Neural progenitor cell (in vitro differentiated cells): ENCODE measurements at regions not wholly inside any gene's neighbourhood (a gene's known extent, or its start where the extent isn't known, plus 50 kb on each side); places are given as distances from the start of the nearest gene placed in this dataset.

Source experiments
- DNase-seq: peaks from one replicate; pipeline ENCODE4 v3.0.0-alpha.2; 2016; ENCODE audit warnings: low spot score
- H2AFZ ChIP-seq: fragments of 200-600 bp; sonication (generic); replicated peaks from 2 replicates; pipeline ENCODE4 v1.6.1; 2016; ENCODE audit warnings: antibody characterized with exemption
- H3F3A ChIP-seq: fragments of 200-600 bp; sonication (generic); 2 replicates; pipeline ENCODE4 v1.6.1; 2016; ENCODE audit warnings: antibody characterized with exemption, low read depth
- H3K27ac ChIP-seq: fragments of 200-600 bp; sonication (generic); 2 replicates; pipeline ENCODE4 v1.5.1; 2016; ENCODE audit warnings: mild to moderate bottlenecking
- H3K27me3 ChIP-seq: fragments of 200-600 bp; sonication (generic); 2 replicates; pipeline ENCODE4 v1.6.1; 2016; ENCODE audit warnings: mild to moderate bottlenecking, moderate library complexity
- H3K36me3 ChIP-seq: fragments of 200-600 bp; sonication (generic); 2 replicates; pipeline ENCODE4 v1.5.1; 2016
- H3K4me1 ChIP-seq: fragments of 200-600 bp; sonication (generic); 2 replicates; pipeline ENCODE4 v1.6.1; 2016; ENCODE audit warnings: mixed run types
- H3K4me2 ChIP-seq: fragments of 200-600 bp; sonication (generic); 2 replicates; pipeline ENCODE4 v1.6.1; 2016
- H3K4me3 ChIP-seq: fragments of 200-600 bp; sonication (generic); 2 replicates; pipeline ENCODE4 v1.5.1; 2016
- H3K79me2 ChIP-seq: fragments of 200-600 bp; sonication (generic); 2 replicates; pipeline ENCODE4 v1.6.1; 2016; ENCODE audit warnings: low read depth
- H3K9ac ChIP-seq: fragments of 200-600 bp; sonication (generic); 2 replicates; pipeline ENCODE4 v1.6.1; 2016
- H3K9me3 ChIP-seq: fragments of 200-600 bp; sonication (generic); 2 replicates; pipeline ENCODE4 v1.5.1; 2016; ENCODE audit warnings: low read depth
- H4K20me1 ChIP-seq: fragments of 200-600 bp; sonication (generic); 2 replicates; pipeline ENCODE4 v1.6.1; 2016; ENCODE audit warnings: low read depth
- H3K27ac Mint-ChIP-seq: 3 replicates; pipeline ENCODE4 v1.8.0; 2021; ENCODE audit warnings: mixed read lengths
- H3K27me3 Mint-ChIP-seq: 2 replicates; pipeline ENCODE4 v1.8.0; 2022; ENCODE audit warnings: low read depth, mild to moderate bottlenecking, inconsistent platforms, moderate library complexity, mixed read lengths; ENCODE audit not compliant: insufficient read depth
- H3K36me3 Mint-ChIP-seq: 3 replicates; pipeline ENCODE4 v1.8.0; 2021; ENCODE audit warnings: mixed read lengths
- H3K4me1 Mint-ChIP-seq: 3 replicates; pipeline ENCODE4 v1.8.0; 2021; ENCODE audit warnings: mixed read lengths
- H3K4me3 Mint-ChIP-seq: 3 replicates; pipeline ENCODE4 v1.8.0; 2021; ENCODE audit warnings: mild to moderate bottlenecking, moderate library complexity, mixed read lengths
- H3K9me3 Mint-ChIP-seq: 3 replicates; pipeline ENCODE4 v1.8.0; 2020; ENCODE audit warnings: mixed read lengths
- CTCF ChIP-seq: fragments of 200-600 bp; sonication (generic); IDR thresholded peaks from 2 replicates; pipeline ENCODE4 v1.5.1; 2017; ENCODE audit warnings: antibody characterized with exemption, mild to moderate bottlenecking
- EZH2 ChIP-seq: fragments of 200-600 bp; sonication (generic); IDR thresholded peaks from 2 replicates; pipeline ENCODE4 v1.6.1; 2017; ENCODE audit warnings: antibody characterized with exemption, mild to moderate bottlenecking, moderate library complexity
- EZH2phosphoT487 ChIP-seq: fragments of 200-600 bp; sonication (generic); IDR thresholded peaks from 2 replicates; pipeline ENCODE4 v1.6.1; 2017; ENCODE audit warnings: antibody characterized with exemption

DNA sequence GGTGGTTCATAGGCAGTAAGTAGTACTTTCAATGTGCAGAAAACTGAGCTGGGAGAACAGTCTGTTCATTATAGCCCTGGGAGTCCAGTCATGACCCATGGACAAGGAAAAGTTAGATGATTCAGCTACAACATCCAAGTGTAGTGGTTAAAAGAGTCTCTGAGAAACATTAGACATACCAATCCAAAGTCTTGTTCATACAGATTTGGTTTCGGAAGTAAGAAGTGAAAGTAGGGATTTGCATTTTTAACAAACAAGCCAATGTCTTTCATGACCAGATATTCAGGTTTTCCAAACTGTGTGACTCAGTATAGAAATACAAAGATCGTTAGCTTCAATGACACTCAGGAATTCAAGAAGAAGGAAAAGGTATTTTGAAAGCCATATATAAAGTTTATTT, 345.3 kb downstream of the SLITRK1 start:
- Histone ChIP-seq H3K79me2 (no peaks in the 10 kb centered on the region), H2AFZ (no peak overlapping the region)
- no peak for DNase-seq

GRCh38 chr13:83536153-83536552, 346.1 kb downstream of the SLITRK1 start:
- Mint-ChIP-seq H3K36me3 (no peaks in the 10 kb centered on the region), H3K4me1 (no peaks in the 10 kb centered on the region), H3K9me3 (no peaks in the 10 kb centered on the region), H3K27me3 (no peaks in the 10 kb centered on the region), H3K27ac (no peak overlapping the region), H3K4me3 (no peak overlapping the region)
- Histone ChIP-seq H3F3A (no peaks in the 10 kb centered on the region), H3K4me1 (no peaks in the 10 kb centered on the region), H3K27me3 (no peaks in the 10 kb centered on the region), H3K9me3 (no peaks in the 10 kb centered on the region), H3K4me3 (no peak overlapping the region), H3K4me2 (no peak overlapping the region), H2AFZ (no peak overlapping the region), H3K9ac (no peak overlapping the region), H3K27ac (no peak overlapping the region), H3K36me3 (no peaks in the 10 kb centered on the region), H3K79me2 (no peaks in the 10 kb centered on the region), H4K20me1 (no peaks in the 10 kb centered on the region)
- TF ChIP-seq CTCF (no peak), EZH2phosphoT487 (no peak), EZH2 (no peak)
- no peak for DNase-seq

More for the DNA sequence above, 345.3 kb downstream of the SLITRK1 start:
- H3K9me3 Mint-ChIP-seq: no peaks in the 10 kb centered on the region
- no peaks in the 10 kb centered on the region for H3K27me3 Mint-ChIP-seq
- no peaks in the 10 kb centered on the region for H3K4me1 ChIP-seq
- no peak overlapping the region for H3K9ac ChIP-seq
- no peaks in the 10 kb centered on the region for H4K20me1 ChIP-seq
- no peak overlapping the region for H3K27ac Mint-ChIP-seq
- H3F3A ChIP-seq: no peaks in the 10 kb centered on the region
- no peaks in the 10 kb centered on the region for H3K36me3 Mint-ChIP-seq
- H3K4me2 ChIP-seq: no peak overlapping the region
- H3K9me3 ChIP-seq: no peaks in the 10 kb centered on the region
- H3K4me3 ChIP-seq: no peak overlapping the region
- TF ChIP-seq CTCF (no peak), EZH2 (no peak), EZH2phosphoT487 (no peak)
- no peaks in the 10 kb centered on the region for H3K27me3 ChIP-seq
- H3K27ac ChIP-seq: no peak overlapping the region
- no peaks in the 10 kb centered on the region for H3K4me1 Mint-ChIP-seq
- H3K36me3 ChIP-seq: no peaks in the 10 kb centered on the region
- H3K4me3 Mint-ChIP-seq: no peak overlapping the region

DNA sequence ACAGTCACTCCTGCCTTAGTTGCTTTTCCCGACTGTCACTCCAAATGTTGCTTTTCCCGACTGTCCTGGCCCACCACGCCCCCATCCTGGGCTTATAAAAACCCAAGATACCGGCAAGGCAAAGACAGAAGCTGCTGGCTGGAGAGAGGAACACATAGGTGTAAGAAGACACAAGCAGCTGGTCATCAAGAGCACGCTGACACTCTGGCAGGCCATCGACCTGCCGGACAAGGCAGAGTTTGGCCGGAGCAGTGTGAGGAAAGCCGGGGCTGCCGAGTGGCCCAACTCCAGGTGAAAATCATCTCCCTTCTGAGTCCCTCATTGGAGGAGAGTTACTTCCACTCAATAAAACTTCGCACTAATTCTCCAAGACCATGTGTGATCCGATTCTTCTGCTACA, 349.5 kb downstream of the SLITRK1 start:
- Histone ChIP-seq H3K27ac (no peak overlapping the region), H3K4me1 (no peaks in the 10 kb centered on the region), H3K27me3 (no peaks in the 10 kb centered on the region), H3K36me3 (no peaks in the 10 kb centered on the region), H3F3A (no peaks in the 10 kb centered on the region), H3K79me2 (no peaks in the 10 kb centered on the region), H3K9ac (no peak overlapping the region), H2AFZ (no peak overlapping the region), H3K9me3 (no peaks in the 10 kb centered on the region), H3K4me3 (no peak overlapping the region), H3K4me2 (no peak overlapping the region), H4K20me1 (no peaks in the 10 kb centered on the region)
- no peaks in the 10 kb centered on the region for H3K4me1 Mint-ChIP-seq
- DNase-seq: no peak
- H3K4me3 Mint-ChIP-seq: no peak overlapping the region
- H3K27ac Mint-ChIP-seq: no peak overlapping the region
- no peak for TF ChIP-seq CTCF
- TF ChIP-seq EZH2phosphoT487: no peak
- TF ChIP-seq EZH2: no peak
- no peaks in the 10 kb centered on the region for H3K27me3 Mint-ChIP-seq
- no peaks in the 10 kb centered on the region for H3K36me3 Mint-ChIP-seq
- no peaks in the 10 kb centered on the region for H3K9me3 Mint-ChIP-seq

DNA sequence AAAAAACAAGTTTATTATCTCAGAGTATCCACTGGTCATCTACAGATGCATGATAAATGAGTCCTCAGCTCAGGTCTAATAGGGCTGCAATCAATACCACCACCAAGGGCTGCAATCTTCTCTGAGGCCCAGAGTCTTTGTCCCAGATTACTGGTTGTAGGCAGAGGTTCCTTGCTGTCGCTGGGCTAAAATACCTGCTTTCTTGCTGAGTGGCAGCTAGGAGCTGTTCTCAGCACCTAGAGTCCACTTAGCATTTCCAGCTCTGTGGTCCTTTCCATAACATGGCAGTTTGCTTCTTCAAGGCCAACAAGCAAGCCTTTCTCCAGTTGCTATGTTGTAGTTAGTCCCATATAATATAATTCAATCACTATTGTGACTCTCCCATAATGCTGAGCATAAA, 351.3 kb downstream of the SLITRK1 start:
- TF ChIP-seq CTCF: no peak
- Histone ChIP-seq H3K9ac (no peak overlapping the region), H3K27ac (no peak overlapping the region), H3K9me3 (no peaks in the 10 kb centered on the region), H3K4me3 (no peak overlapping the region), H3K36me3 (no peaks in the 10 kb centered on the region), H4K20me1 (no peaks in the 10 kb centered on the region), H3K27me3 (no peaks in the 10 kb centered on the region), H3K4me1 (no peaks in the 10 kb centered on the region), H3F3A (no peaks in the 10 kb centered on the region), H3K79me2 (no peaks in the 10 kb centered on the region), H3K4me2 (no peak overlapping the region), H2AFZ (no peak overlapping the region)
- Mint-ChIP-seq H3K27ac (no peak overlapping the region), H3K27me3 (no peaks in the 10 kb centered on the region), H3K36me3 (no peaks in the 10 kb centered on the region), H3K4me1 (no peaks in the 10 kb centered on the region), H3K4me3 (no peak overlapping the region), H3K9me3 (no peaks in the 10 kb centered on the region)
- peak; percentile 31 for DNase-seq
